HG02759 (cell line): ENCODE measurements at regions not wholly inside any gene's neighbourhood (a gene's known extent, or its start where the extent isn't known, plus 50 kb on each side); places are given as distances from the start of the nearest gene placed in this dataset.

ENCODE experiments used
- ATAC-seq: cut with Tn5 transposase; IDR thresholded peaks from one replicate; pipeline ENCODE4 v1.9.1; 2021; ENCODE audit warnings: mild to moderate bottlenecking, moderate library complexity; ENCODE audit not compliant: unreplicated experiment

DNA sequence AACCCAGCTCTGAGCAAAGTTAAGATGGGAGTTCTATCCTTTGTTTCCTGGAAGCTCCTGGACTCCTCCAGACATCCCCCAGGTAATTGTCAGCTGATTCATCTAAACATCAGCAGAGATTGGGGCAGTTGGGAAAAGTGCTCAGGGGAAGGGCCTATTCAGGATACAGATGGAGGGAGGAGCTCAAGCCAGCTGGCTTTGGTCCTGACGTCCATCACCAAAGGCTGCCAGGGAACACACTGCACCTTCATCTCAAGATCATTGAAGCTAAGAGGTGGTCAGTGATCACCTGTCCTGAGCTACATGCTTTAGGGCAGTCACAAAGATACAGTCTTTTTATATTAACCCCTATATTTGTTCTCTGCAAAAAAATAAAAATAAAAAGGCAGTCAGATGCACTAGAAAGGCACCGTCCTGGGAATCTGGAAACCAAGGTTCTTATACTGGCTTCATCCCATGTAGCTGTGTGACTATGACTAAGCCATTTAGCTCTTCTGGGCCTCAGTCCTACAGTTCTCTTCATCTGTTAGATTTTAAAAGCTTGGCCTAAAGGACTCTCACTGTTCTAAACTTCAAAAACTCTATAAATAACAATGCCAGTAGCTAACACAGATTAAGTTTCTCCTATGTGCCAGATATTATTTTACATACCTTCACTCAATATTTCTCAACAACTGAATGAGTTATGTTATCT, 446.5 kb downstream of the BCL11A start:
- no peak for ATAC-seq

DNA sequence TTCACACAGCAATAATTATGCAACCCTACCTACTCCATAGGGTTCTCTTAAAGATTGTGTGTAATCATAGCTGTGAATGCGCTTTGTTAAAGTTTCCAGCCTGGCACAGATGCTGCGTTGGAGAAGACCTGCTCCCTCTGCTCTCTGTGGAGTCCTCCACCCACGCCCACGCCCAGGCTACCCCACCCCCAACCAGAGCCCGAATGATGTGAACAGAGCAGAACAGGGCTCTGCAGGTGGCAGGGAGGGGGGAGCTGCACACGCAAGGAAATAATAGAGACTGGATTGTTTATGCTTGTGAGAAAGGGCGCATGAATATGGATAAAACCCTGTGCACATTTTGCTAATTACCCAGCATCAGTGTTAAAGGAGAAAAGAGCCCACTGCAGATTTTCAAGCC, 447.5 kb downstream of the BCL11A start:
- no peak for ATAC-seq

DNA sequence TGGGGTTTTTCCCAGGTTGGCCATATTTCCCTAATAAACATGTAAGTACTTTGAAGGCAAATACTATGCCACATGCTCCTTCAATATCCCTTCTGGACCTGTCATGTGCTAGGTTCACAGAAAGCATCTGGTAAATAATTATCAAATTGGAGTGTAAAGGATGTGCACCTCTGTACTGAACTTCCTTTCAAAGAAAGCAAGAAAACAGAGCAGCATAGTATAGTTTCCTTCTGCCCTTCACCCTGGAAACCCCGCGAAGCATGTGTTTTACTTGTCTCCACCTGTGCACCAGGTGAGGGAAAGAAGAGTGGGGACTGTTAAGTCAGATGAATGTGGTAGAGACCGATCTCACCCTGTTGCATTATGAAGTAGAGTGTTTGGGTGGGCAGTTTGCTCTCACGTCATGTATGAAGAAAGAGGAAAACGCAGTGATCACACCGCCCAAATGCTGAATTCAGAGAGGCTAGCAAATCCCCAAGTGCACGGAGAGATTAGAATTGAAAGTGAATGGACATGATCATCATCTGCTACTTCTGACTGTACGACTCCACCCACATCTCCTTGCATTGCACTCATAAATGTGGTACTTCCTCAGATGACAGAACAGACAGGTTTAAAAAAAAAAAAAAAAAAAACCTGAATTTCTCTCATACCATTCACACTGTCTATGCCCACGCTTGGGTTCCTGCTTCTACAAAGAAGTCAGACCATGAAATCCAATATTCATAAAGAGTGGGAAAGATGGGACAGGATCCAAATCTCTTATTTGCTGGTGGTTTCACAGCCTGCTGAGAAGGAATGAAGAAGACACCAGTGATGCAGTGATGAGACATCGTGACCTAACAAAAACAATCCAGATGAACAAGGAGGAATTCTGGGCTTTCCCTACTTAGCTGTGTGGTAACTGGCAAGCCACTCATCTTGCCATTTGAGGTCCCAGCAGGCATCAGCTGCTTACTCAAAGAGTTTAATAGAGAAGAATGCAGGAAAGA, 448.6 kb downstream of the BCL11A start:
- ATAC-seq = no peak

DNA sequence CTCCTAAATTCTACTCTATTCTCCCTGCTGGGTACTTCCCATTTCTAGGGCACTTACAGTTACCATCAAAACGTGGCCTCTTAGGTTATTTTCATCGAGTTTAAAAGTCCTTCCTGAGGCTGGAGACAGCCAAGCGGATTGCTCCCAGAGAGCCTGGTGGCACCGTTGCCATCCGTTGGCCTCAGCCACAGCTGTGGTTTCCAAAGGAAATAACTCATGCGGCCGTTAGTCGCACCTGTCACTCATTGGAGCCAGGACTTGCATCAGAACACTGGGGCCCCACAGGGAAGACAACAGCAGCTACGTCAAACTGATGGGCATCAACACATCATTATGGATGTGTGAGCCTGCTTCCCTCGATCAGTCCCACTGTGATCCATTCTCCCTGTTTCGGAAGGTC, 453.4 kb downstream of the BCL11A start:
- no peak for ATAC-seq

DNA sequence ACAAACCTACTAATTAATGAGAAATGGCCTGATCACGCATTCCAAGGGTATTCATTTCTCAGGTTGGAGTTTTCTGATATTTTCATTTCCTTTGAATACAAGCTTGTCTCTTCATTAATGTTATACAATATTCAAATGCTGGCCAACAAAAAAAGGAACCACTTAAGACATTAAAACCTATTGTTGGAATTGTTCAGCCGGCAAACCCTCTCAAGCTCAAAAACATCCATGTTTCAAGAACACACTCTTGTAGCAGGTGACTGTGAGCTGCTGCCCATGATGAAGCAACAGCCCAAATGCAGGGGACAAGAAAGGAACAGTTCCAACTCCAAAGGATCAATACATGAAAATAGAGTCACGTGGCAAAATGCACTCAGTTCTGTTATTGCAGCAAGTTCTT, 454.5 kb downstream of the BCL11A start:
- ATAC-seq = no peak

DNA sequence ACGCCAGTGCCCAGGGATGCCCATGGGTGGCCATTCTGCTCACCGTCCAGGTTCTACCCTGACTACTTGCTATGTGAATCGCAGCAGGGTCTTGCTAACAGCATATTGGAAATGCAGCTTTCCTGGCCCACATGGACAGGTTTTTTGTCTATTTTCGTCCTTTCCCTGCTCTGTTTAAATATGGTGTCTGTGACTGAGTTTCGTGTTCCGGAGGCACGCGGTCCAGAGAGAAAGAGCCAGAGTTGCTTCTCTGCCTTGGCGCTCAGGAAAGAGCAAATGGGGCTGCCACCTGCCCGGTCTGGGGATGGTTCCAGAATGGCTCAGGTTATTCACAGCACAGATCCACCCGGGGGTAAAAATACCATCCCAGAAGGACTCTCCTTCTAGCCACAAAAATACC, 456.2 kb downstream of the BCL11A start:
- ATAC-seq = no peak

DNA sequence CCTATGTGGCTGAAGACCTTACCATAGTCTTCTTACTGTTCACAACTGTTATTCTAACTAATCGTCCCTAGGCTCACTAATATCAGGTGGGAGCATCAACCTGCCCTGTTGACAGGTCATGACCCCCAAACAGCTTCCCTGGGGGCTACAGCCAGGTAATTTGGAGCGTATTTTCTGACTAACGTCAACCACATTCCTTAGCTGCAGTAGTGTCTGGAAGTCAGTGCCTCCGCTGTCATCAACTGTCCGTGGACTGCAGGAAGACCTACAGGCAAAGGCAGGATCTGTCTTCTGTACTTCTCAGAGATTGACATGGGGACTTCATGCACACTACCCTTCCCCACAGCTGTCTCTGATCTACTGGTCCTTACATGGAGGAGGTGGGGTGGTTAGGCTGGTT, 456.9 kb downstream of the BCL11A start:
- no peak for ATAC-seq

DNA sequence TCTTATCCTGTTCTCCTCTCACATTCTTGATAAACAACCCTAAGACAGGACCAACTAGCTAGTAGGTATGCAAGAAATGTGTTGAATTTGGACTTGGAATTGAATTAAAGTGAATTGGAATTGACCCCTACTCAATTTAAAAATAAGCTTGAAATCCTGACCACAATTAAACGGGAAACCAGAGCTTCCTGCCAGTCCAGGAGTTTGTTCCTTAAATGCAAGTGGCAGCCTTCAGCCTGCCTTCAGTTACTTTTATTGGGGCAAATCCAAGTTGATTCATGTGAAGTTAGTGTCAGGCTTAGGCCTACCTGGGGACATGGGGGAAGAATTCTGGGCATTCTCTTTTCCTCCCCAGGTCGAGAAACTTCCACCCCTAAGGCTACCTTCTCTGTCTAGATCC, 457.6 kb downstream of the BCL11A start:
- no peak for ATAC-seq

DNA sequence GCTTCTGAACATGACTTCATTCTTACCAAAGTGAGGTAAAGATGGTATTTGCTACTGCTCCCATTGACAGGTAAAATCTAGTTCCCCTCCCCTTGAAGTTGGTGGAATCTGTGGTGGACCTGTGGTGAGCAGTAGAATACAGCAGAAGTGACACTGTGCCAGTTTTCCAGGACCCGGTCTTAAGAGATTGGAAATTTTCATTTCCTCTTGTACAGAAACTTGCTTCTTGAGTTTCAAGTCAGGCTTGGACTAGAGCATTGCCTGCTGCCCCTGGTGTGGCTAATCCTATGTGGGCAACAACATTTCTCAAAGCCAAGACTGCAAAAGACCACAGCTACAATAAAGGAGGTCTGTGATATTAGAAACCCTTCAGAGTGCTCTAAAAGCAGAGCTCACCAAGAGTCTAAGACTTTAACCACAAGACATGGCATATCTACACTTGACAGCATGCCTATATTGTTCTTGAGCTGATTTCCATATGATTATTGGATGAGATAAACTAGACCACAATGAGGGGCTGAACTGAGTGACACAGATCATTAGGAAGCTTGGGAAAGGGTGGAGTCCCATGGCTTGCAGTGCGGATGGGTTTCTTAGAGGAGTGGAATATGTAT, 458.1 kb downstream of the BCL11A start:
- no peak for ATAC-seq

DNA sequence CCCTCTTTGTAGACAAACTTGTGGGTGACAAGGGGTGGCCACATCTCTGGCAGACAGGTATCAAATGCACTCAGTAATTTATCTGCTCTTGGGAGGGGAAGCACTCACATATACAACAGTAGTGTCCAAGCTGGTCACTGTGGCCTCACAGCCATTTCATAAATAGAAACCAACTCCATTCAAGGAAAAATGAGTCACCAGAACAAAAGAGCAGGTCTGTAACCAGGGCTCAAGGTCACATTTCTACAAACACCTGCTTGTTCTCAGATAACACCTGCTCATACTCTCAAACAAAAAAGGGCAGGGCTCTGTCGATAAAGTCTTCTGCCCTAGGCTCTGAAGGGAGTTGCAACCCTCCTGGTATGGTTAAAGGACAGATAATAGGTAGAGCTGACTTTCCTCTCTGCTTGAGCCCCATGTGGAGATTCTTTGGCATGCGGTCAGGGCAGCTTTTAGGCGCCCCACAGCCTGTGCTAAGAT, 459.0 kb downstream of the BCL11A start:
- ATAC-seq = no peak

DNA sequence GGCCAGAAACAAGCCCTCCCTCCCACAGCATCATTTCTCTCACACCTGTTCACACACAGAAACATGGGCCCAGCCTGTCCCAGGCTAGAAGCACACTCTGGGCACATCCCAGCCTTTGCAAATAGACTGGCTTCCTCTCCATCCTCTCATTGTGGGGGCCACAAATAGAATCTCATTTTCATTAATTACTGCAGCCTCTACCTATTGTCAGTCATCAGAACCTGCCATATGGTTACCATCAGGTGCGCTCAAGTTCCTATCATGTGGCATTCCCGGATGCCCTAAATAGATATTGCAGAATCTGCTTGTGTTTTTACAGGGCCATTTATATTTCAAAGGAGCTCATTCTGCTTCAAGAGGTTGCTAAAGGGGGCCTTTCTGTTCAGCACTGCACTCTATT, 460.7 kb downstream of the BCL11A start:
- ATAC-seq = no peak

DNA sequence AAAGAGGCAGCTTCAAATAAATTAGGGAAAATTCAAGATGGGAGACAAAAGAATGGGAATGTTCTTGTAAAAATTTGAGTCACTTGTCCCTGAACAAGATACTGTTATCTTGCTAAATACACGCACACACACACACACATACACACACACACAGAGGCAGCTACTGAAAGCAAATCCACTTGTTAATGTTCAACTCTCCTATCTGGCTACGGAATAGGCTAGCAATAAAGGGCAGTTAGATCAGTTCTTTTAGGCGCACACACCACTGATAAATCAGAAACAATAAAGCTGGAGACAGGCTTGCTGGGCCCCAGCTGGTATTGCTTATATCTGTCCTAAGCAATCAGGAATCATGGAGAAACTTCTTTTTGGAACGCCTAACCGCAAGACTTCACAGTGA, 461.6 kb downstream of the BCL11A start:
- no peak for ATAC-seq

DNA sequence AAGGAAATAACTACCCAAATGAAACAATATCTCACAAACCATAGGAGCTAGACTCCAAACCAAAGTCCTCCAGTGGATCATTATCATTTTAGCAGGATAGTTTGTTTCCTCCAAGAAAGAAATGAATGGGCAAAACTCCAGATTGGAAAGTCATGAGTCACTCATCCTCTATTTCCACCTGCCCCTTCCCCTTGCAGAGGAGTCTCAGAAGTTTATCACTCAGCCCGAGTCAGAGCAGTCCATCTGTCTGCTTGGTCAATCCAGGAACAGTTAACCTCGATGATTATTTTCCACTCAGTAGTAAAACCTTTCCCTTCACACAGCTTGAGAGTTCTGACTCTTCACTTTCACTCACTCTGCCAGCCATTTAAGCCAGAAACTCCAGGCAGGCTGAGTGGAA, 462.2 kb downstream of the BCL11A start:
- ATAC-seq = no peak

DNA sequence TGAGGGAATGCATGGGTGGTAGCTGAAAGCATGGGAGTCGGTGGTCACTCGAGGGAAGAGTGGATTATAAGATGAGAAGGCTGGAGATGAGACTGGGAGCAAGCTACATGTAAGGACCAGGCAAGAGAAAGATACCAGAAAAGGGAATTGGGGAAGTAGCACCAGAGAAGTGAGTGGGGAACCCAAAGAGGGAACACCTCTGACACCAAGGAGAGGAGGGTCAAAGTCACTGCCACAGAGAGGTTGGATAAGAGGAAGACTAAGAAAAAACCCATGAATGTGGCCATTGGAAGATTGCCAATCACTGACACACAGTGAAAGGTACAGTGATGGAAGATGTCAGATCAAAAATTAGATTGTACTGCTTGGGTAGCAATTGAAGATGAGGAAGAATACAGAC, 473.9 kb downstream of the BCL11A start:
- no peak for ATAC-seq

DNA sequence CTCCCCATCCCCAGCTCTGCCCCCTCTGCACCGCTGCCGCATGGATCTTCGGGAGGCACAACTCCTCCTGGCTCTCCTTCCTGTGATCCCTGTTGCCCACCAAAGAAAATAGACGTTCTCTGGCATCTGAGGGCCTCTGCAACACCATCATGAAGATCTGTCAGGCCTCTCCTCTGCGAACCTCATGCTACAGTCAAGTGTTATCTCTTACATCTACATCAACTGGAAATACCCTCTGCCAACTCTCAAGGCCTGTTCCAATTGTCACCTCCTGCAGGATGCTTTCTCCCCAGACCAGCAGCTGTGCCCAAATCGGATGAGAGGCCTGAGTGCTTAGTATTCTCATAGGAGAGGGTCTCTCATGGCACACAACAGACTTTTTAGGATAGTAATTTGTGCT, 478.4 kb downstream of the BCL11A start:
- no peak for ATAC-seq

DNA sequence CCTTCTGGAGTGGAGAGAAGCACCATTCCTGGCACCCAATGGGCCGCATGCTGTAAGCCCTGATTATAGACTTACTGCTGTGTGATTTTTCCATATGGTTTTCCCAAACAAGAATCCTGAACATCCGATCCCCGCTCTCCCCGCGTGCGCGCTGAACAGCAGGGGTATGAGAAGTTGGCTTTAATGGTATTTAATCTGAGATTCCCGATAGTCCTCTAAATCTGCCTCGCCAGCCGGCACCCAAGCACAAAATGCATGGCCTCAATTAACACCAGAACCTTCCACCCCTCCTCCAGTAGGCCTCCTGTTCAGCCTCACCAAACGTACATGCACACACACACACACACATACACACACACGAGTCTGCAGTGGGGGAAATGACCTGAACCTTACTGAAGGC, 480.3 kb downstream of the BCL11A start:
- no peak for ATAC-seq

DNA sequence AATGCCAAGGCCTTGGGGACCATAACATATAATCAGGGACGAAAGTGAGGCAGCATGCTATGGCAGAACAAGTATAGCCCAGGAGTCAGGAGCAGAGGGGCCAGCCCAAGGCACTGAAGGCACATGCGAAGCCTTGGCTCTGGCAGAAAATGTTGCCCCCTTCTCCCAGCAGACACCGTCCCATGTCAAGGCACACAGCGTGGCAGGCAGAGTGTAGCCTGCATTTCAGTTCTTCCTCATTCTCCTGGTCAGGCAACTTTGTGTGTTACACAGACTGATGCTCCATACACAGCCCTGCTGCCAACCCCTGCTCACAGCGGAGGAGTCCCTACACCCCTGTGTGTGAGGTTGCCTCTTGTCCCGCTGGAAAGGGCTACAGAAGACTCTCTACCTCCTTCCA, 480.8 kb downstream of the BCL11A start:
- no peak for ATAC-seq

DNA sequence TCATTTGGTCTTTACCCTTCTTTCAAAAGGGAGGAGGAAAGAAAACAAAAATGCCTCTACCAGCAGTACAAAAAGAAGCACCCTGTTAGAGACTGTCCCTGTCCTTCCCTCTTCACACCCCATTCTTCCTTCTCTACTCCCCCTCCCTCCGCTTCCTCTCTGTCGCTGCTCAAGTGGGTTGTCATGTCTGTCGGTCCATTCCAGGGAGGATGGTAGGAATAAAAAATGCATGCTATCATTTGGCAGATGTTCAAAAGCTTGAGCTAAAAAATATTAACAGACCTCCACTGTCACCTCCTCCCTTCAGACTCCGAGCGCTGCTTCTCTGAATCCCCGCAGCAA, 482.0 kb downstream of the BCL11A start:
- no peak for ATAC-seq

DNA sequence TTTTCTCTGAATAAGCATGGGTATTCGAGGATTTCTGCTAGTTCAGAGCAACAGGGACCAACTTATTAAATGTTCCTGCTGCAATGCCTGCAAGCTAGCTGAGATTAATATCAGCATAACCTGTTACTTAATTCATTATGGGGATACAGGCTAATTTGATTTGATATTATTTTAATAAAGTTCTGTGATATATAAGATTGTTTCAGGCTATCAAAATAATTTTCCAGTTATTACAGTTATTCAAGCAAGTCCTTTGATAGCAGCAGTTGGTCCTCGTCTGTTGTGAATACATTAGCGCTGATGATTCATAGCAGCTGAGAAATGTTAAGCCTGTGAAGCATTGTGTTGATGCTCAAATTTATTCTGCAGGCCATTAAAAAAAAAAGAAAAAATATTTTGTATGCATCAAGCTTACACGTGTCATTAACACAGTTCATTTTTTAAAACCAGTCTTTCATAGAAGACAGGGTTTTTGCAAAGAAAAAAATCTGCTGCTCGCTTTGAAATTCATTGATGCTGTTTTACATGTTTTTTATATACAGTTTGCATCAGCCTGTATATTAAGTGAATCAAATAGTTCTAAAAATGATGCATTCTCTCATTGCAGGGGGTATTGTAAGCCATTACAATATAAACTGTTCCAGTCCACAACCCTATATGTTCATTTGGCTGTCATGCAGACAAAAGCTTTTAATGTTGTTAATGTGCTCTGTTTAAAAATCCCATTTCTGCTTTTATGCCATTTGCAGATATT, 482.5 kb downstream of the BCL11A start:
- ATAC-seq = no peak

DNA sequence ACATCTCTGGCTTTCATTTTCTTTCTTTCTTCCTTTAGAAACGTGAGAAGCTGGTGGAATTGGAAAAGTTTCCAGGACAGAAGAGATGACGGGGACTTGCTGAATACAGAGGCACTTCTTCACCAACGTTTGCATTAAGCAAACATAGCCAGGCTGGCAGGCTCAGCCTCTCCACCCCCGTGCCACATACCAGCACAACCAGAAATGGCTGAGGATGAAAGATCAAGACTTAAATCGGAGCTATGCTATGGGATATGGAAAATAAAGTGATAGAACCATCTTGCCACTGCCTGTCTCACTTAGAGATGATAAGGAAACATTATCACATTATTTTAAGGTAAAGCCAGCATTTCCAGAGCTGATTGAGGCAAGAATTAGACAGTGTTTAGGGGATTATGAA, 483.3 kb downstream of the BCL11A start:
- ATAC-seq = no peak

DNA sequence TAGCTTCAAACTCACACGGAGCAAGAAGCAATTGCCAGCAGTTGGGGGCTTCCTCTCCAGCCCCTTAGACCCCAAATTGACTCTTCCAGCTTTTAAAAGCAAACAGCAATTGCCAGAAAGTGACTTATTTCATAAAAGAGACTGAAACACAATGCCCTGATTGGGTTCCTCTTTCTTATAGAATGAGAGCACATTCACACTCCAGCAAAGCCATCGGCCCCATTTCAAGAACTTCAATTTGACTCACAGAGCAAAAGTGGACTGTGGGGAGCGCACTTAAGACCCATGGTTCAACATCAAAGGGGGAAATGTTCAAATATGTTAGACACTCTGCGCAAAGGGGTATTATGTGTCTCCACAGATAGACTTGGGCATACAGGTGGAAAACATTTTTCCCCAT, 484.7 kb downstream of the BCL11A start:
- no peak for ATAC-seq
